ENCODE measurements at regions not wholly inside any gene's neighbourhood (a gene's known extent, or its start where the extent isn't known, plus 50 kb on each side); places are given as distances from the start of the nearest gene placed in this dataset.

DNA sequence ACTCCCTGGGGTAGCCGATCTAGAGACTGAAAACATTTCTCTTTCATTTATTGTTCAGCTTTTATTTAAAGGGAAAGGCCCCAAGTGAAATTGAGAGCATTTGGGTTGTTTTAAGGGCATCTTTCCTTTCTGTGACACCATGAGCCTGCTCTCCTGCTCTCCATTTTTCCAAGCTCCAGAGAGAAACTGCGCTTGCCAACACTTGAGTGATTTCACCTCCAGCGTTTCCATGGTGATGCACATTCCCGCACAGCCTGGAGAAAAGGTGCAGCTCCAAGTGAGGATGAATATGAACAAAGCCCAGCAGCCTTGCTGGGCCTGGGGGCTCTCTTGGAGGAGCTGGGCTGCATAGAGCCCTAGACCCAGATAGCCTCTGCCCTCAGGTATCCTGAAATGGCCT is 159.2 kb upstream of the PPP2R3A start:
- FAIRE-seq = no peak

DNA sequence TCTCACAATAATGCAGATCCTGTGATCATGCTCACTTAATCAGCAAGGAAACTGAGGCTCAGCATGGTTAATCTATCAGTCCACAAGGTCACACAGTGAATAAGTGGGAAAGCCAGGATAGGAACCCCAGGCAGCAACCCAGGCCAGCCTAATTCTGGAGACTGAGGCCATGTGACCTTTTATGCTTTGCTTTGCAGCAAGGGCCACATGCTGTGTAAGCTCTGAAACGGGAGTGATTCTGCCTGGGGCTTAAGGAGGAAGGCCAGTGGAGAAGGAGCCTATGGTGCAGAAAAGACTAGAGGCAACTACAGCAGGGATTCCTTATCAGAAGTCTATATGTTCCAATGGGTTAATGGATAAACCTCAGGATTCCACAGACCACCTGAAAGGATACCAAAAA is 157.6 kb upstream of the PPP2R3A start:
- FAIRE-seq = no peak

DNA sequence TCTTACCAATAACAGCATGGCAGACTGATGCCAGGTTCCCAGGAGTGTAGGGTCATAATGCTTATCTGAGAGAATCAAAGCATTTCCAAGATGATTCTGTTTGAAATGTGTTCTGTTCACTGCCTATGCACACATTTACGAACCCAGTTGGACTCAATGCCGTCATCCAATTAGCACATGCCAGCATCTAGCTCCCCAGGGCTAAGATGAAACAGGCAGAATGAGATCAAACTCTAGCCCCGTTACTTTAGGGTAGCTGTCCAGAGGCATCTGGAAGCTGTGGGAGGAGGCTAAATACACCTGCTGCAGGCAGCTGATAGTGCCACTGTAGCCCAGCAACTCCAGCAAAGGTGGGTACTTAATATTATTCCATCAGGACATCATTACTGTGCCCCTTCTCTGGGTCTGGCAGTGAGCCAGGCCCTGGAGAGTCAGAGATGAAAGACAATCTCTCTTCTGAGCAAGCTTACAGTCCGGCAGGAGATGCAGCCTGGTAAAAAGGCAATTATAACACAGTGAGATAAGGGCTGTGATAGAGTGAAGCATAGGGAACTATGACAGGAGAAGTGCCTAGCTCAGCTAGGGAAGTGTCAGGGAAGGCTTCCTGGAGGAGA is 156.4 kb upstream of the PPP2R3A start:
- FAIRE-seq = no peak

DNA sequence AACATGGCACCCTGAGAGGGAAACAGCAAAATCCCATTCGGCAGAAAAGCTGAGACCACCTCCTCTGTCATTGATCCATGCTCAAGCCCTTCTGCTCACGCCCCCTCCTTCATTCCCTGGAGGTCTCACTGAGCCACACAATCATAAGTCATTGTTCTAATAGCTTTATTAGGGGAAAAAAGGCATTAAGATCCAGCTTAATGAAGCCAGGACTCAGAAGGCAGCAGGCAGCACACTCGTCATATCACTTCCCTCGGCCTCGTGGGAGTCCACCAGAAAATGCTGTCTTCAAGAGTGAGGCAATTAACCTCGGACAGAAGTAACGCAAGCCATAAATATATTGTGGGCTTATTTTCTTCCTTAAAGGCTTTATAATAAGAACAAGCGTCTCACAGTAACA is 153.9 kb upstream of the PPP2R3A start:
- no peak for FAIRE-seq

DNA sequence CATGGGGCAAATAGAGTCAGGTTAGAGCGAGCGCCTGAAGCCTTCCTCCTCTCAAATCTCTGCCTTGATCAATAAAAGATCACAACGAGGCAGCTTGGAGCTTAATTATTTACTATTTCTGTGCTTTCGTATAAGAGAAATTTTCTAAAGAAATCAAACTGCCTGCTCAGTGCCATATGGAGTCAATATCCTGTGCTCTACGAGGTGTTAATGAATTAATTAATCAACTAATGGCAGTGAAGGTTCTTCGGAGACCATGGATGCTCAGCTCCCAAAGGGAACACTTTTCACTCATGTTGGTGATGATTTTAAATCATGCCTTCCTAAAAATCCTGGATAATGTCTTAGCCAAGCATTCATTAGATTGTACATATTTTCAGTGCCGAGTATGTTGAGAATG is 153.5 kb upstream of the PPP2R3A start:
- FAIRE-seq = no peak

DNA sequence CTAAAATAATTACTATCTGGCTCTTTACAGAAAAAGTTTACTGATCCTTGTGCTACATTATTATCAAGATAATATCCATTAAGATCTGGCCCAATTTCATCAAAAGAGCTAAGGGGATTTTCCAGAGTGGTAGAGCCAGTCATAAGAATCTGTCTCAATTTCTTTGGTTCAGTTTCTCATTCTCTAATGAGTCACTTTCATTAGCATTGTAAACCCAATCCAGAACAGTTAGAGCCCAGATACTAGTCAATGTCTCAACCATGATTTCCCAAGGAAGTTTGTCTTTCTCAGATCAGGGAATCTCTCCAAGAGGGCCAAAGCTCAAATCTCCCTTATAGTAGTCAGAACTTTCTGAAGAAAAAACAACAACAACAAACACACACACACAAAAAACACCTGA is 131.1 kb upstream of the PPP2R3A start:
- FAIRE-seq = no peak

DNA sequence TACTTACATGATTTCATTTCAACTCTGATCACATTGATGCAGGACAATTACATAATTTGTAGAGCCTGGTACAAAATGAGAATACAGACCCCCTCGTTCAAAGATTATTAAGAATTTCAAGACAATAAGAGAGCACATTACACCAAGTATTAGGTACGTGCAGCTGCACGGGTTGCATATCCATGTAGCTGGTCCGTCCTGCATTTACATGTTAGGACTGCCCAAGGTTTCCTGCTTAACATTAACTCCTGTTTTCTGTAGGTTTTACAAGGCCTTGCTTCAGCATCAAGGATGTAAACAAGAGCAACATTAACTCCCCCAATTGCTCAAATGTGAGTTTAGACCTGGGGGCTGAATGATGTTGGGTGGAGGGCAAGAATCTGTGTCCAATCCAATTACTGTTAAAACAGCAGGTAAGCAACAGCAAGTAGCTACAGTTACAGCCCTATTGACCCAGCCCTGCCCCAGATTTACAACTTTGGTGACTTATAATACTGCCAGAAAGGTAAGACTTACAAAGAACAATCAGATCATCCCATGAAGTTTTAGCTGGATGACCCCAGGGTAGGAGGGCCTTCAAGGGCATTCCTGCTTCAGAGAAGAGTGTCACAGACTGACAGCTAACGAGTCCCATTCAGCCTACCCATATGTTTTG is 127.4 kb upstream of the PPP2R3A start:
- FAIRE-seq = no peak

DNA sequence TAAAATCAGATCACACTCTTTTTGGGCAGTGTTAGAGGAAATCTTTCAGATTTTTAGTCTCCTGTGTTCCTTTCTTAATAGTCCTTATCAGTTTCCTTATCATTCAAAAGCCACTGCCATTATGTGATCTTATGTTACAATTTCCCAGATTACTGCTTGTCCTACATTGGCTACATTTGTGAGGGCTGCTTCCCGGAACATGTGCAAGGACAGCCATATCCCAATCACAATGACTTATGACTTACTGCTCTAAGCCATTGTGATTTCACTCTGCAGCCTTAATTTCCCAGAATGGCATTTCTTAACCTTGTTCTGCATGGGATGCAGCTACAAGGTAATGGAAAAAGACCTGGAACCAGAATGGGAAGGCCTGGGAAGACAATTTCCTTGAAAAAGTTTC is 125.1 kb upstream of the PPP2R3A start:
- FAIRE-seq = no peak

DNA sequence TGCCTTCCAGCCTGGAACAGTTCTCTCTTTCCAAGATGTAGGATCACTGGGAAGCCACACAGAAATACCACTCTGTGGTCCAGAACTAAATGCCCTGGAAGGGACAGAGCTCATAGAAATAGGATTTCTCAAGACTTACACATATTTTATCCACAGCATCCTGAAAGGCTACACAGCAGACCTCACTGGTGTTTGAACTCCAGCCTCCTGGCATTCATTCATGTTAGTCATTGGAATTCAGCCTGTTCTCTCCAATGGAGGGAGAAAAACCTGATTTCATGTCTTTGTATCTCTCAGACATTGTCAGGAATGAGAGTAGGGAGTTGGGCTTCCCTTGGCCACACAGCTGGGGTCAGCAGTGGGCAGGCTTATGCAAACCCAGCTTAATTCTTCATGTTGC is 121.1 kb upstream of the PPP2R3A start:
- FAIRE-seq = no peak

DNA sequence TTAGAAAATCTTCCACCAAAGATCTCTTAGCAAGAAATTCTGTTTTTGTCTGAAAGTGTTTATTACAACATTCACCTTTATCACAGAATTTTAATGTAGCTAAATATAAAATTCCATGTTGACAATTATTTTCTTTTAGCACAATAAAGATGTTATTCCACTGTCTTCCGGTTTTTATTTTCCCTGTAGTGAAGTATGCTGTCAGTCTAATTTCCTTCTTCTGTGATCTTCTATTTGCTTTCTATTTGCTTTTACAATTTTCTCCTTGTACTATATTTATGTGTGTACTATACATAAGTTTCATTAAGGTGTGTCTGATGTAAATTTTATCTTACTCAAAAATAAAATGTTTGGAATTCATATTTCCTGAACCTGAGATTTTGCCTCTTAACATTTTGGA is 117.5 kb upstream of the PPP2R3A start:
- no peak for FAIRE-seq

DNA sequence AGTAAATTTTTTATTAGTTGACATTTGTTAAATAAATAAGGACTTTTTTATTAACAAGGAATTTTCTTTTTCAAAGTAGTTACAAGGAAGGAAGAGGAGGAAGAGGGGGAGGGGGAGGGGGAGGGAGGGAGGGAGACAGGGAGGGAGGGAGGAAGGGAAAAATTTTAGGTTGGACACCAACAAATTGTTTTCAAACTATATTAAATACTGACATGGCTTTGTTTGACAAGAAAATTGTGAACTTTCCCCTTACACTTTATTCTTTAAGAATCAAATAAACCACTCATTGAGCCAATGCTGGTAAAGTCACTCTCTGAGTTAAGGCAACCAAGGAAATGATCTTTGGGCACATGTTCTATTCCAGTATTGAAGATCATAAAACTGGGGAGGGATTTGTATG is 115.7 kb upstream of the PPP2R3A start:
- FAIRE-seq = no peak

DNA sequence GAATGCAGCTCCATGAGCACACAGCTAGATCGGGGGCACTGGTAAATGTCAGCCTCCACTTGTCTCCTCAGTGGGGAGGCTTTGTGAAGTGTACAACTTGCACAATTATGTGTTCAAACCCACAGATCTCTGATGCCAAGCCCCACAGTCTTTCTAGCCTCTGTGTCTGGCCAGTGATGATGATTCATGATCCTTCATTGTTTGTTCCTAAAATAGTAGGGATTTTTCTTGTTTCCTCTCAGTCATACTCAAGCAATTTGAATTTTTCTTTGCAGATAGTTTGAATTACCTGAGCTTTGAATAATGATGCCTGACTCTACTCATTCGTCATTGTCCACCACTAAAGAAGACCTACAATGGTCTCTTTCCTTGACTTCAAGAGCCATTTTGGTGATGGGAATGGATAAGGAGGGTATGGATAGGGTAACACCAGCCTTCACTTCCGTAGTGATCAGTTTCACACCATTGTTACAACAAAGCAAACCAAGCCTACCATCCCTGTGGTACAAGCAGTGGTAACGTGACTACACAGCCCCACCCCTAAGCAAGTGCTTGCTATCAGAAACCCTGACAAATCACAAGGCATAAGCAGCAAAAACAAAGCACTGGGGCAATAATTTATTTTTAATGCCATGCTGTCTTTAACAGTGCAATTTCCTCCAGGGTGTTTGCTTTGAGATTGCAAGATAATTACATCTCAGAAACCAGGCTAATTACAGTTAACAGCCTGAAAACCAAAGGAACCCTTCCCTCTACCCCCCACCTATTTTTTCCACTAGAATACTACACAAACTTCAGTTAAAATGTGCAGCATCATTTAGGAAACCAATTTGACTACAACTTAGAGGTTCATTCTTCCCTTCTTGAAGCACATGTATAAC is 114.1 kb upstream of the PPP2R3A start:
- FAIRE-seq = no peak

DNA sequence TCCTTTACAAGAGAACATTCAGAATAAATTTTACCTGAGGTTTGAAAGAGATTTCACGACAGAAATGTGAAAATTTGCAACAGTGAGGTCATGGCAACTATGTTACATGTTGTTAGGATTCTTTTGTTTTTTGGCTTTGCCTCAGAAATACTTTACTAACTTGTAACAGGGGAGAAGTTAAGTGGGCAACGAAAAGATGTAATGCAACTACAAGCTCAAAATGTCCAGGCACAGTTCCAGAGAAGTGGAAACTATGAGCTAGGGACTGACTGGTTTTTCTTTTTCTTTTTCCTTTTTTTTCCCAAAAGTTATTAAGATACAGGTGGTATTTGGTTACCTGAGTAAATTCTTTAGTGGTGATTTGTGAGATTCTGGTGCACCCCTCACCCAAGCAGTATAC is 111.5 kb upstream of the PPP2R3A start:
- no peak for FAIRE-seq

DNA sequence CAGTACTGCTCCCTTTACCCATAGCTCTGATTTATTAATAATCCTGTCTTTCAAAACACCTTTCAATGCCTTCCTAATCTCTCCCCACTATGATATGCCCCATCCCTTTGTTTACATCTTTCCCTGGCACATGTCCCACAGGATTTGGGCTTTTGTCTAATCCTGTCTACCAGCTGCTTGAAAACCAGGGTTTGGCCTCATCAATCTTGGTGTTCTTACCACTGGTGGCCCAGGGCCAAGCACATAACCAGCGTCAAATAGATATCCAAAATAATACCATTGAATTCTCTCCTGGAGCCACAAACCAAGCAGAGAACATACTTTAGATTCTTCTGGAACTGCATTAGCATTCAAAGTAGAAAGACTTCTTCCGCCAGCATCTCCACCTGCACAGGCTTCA is 104.8 kb upstream of the PPP2R3A start:
- FAIRE-seq = no peak

DNA sequence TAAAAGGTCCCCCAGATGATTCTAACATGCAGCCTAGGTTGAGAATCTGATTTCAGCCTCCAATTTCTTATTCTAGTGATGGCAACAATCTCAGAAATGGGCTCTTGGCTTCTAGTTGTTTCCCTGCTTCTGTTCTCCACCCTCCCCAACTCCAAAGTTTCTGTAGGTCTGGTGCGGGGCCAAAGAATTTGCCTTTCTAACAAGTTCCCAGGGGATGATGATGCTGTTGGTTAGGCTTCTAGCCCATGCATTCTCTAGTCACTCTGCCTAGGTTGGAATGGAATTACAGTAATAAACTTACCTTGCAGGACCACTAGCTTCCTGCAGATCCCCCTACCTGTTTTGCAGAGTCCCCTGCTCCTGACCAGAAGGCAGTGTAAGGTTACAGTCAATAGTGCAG is 103.2 kb upstream of the PPP2R3A start:
- no peak for FAIRE-seq

DNA sequence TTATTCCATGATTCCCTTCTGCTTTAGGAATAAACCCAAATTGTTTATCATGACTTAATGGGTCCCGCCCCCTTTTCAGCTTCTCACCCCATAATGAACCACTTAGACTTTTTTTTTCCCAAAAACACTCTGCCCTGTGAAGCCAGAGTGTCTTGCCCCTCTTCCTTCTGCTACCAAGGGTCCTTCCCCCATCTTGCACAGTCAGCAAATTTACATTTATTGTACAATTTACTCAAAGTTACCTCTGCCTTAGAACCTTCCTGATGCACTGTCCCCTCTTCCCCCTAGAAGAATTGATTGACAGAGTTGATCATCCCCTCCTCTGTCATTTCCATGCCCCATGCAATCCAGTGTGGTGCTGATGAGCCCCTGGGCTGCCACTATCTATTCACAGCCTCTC is 101.5 kb upstream of the PPP2R3A start:
- no peak for FAIRE-seq

DNA sequence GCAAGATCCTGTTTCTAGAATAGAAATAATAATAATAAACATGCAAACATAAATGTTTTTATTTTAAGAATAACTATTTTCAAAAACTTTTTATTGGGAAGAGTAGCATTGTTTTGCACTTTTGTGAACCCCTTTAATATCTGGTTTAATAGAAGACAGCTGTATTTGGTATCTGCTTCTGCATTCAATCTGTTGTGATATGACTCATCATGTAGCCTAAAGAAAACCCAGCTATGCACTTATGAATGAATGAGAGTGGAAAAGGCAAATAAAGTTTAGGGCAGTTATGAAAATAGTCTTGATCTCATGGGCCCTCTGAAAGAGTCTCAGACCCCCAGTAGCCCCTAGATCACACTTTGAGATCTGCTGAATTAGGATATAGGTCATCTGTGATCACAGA is 100.4 kb upstream of the PPP2R3A start:
- FAIRE-seq = no peak

DNA sequence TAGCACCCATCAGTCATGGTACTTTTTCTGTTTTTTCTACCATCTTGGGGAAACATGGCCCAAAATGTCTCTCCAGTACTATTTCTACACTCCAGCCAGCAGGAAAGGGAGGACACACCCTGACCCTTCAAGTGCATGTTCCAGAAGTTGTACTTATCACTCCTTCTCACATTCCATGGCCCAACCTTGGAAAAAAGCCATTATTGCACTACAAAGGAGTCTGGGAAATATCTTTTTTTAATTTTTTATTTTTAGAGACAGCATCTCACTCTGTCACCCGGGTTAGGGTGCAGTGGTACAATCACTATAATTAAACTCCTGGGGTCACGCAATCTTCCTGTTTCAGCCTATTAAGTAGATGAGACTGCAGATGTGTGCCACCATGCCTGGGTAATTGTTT is 100.0 kb upstream of the PPP2R3A start:
- no peak for FAIRE-seq

DNA sequence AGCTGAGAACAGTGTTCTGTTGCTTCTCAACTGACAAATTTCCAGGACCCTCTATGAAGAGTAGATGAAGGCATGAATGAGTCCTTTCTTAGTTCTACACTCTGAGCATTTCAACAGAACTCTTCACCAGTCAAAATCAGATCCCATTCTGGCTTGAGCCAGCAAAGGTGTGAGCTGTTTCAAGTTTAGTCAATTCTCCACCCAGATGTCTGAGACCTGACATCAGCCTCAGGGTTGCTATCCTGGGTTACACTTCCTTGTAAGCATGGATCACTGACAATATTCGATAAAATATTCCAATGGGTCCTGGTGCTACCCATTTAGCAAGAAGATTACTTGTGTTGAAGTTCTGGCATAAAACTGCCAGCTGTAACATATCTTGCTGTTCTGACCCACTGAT is 97.6 kb upstream of the PPP2R3A start:
- FAIRE-seq = no peak

DNA sequence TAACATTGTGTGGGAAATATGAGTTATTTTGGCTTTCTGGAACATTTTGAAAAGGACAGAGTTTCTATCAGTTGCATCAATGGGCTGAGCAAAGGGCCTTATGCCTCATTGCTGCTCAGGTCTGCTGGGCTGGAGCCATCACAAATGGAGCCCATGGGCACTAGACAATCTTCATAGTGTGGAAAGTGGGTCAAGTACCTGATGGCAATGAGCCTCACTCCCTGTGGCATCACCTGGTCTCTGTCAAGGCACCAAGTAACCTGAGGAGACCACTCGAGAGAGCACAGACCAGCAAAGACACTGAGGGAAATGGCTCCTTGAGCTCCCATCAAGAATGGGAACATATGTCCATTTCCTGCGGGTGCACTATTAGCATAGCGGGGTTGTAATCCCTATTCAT is 96.7 kb upstream of the PPP2R3A start:
- FAIRE-seq = no peak

DNA sequence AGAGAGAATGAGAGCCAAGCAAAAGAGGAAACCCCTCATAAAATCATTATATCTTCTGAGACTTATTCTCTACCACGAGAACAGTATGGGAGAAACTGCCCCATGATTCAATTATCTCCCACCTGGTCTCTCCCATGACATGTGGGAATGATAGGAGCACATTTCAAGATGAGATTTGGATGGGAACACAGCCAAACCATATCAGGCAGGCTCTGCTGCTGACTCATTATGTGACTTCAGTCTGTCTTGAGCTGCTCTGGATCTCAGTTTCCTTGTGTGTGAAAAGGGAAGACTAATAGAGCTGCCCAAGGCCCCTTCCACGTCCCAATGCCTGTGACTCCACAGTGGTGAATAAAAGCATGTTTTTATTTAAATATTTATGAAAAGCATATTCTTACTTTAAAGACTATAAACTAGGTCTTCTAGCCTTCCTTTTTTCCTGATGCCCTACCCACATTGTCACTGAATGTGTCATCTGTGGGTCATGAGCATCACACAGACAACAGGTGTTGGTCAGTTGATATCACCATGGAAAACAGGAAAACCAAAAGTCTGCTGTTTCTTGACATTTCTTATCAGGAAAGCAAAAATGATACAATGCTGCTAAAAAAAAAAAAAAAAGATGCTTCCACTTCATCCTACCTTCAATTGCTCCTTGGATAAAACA is 96.0 kb upstream of the PPP2R3A start:
- FAIRE-seq = no peak

DNA sequence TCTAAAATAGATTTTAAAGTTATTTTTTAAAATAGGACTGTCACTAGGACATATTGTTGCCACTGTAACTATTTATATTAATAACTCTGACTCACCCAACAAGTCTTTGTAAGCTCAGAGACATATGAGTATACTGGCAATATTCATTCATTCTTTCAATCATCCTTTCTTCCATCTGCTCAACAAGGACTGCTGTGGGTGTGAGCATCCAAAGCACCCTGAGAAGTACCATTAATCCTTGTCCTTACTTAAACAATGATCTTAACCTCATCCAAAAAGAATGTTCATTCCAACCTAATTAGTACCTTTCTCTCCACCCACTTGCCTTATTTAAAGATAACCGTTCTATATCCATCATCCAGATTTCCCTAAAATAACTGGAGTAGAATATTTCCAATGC is 94.2 kb upstream of the PPP2R3A start:
- no peak for FAIRE-seq

DNA sequence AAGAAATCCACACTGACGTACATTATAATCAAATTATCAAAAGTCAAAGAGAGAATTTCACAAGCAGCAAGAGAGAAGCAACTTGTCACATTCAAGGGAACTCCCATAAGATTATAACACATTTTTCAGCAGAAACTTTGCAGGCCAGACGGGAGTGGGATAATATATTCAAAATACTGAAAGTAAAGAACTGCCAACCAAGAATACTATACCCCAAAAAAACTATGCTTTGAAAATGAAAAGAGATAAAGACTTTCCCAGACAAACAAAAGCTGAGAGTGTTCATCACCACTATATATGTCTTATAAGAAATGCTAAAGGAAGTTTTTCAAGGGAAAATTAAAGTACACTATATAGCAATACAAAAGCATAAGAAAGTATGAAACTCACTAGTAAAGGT is 91.5 kb upstream of the PPP2R3A start:
- FAIRE-seq = no peak

DNA sequence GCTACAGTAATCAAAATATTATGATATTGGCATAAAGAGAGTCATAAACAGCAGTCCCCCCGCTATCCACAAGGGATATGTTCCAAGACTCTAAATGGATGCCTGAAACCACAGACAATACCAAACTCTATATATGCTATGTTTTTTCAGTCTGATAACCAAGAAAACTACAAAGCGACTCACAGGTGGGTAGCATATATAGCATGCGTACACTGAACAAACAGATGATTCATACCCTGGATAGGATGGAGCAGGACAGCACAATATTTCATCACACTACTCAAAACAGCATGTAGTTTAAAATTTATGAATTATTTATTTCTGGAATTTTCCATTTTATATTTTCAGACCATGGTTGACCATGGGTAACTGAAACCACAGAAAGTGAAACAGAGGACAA is 87.0 kb upstream of the PPP2R3A start:
- FAIRE-seq = no peak

All from A204.1 (cell line).